ENCODE measurements at regions not wholly inside any gene's neighbourhood (a gene's known extent, or its start where the extent isn't known, plus 50 kb on each side); places are given as distances from the start of the nearest gene placed in this dataset.

DNA sequence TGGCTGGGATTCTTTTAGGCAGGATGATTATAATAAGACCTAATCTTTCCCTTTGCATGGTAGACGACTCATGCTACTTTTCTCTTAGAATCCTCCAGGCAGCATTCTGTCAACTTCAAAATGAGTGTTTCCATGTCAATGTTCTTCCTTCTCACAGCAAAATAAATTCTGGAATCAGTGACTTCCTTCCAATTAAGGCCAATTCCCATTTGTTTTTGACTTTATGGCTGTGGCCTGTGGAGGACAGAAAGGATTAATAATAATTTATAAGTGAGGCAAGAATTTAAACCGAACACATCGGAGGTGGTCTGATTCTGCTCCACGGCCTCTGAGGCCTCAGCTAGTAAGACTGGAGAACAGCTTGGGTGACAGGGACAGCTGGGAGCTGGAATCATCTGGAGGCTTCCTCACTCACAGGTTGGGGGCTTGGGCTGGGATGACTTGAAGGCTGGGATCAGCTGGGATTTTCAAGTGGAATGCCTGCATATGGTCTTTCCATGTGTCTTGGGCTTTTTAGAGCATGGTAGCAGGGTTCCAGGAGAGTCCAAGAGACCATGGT lies 241.8 kb upstream of the MCTP2 start:
- Histone ChIP-seq H3K9me3 (replicated peaks; ENCODE audit: control insufficient read depth, low read depth, low read length) (no peaks in the 10 kb centered on the region), H3K4me3 (ENCODE audit: low read length) (no peak overlapping the region), H3K36me3 (ENCODE audit: control insufficient read depth, insufficient read depth, low read length) (no peaks in the 10 kb centered on the region), H3K27me3 (ENCODE audit: control insufficient read depth, insufficient read depth, low read length) (no peaks in the 10 kb centered on the region), H3K4me1 (ENCODE audit: control insufficient read depth, insufficient read depth, low read length) (peaks cover 14% of the 10 kb centered on the region), H3K27ac (ENCODE audit: low read length) (peak overlapping the region; percentile 54)
- 62% methylated on average over 3 of the region's 4 CpGs for WGBS (ENCODE audit: insufficient coverage)
- peak; percentile 52 for DNase-seq

DNA sequence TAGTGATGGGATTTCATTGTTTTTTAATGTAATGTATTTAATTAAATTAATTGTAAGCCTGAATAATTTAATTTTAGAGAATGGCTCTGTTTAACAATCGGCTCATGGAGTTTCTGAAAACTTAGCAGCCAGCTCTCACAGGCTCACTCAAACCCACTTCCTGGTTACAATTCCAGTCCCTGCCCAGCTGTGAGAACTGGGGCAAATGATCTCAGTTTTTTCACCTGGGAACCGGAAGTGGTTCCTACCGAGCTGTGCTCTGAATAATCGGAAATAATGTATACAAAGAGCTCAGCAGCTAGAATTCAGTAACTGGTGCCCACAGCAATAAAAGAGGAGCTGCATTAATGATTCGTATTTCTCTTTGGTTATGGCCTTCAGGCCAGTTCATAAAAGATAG lies 244.3 kb upstream of the MCTP2 start:
- Histone ChIP-seq H3K9me3 (replicated peaks; ENCODE audit: control insufficient read depth, low read depth, low read length) (no peaks in the 10 kb centered on the region), H3K4me3 (ENCODE audit: low read length) (no peak overlapping the region), H3K4me1 (ENCODE audit: control insufficient read depth, insufficient read depth, low read length) (peaks cover 32% of the 10 kb centered on the region), H3K27ac (ENCODE audit: low read length) (no peak overlapping the region), H3K27me3 (ENCODE audit: control insufficient read depth, insufficient read depth, low read length) (no peaks in the 10 kb centered on the region), H3K36me3 (ENCODE audit: control insufficient read depth, insufficient read depth, low read length) (no peaks in the 10 kb centered on the region)
- DNase-seq: no peak
- WGBS (ENCODE audit: insufficient coverage): 77% methylated on average over 4 of the region's 5 CpGs

DNA sequence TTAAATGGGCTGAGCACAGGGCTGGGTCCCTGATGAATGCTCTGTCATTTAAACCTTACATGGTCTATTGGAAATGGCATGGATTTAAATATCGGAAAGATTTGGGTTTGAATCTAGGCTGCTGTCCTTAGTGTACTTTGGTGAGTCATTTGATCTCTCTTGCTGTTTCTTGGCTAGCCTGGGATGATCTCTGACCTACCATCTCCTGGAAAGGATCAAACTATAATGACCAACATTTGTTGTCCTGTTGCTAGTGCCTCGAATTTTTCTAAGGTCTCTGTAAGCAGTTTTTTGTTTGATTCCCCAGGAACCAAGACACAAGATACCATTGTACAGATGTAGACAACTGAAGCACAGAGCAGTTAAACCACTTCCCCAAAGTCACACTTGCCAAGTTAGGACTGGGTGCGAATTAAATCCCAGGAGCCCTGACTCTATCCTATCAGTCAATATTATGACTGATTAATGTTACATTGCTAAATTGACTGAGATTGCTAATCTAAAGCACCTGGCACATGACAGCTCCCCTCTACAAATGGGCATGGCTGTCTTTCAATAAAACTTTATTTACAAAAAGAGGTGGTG lies 244.9 kb upstream of the MCTP2 start:
- no peak for DNase-seq
- 38% methylated on average over 1 of the region's 3 CpGs for WGBS (ENCODE audit: insufficient coverage)
- Histone ChIP-seq H3K9me3 (replicated peaks; ENCODE audit: control insufficient read depth, low read depth, low read length) (no peaks in the 10 kb centered on the region), H3K4me3 (ENCODE audit: low read length) (no peak overlapping the region), H3K36me3 (ENCODE audit: control insufficient read depth, insufficient read depth, low read length) (no peaks in the 10 kb centered on the region), H3K27me3 (ENCODE audit: control insufficient read depth, insufficient read depth, low read length) (no peaks in the 10 kb centered on the region), H3K27ac (ENCODE audit: low read length) (no peak overlapping the region), H3K4me1 (ENCODE audit: control insufficient read depth, insufficient read depth, low read length) (peaks cover 37% of the 10 kb centered on the region)

DNA sequence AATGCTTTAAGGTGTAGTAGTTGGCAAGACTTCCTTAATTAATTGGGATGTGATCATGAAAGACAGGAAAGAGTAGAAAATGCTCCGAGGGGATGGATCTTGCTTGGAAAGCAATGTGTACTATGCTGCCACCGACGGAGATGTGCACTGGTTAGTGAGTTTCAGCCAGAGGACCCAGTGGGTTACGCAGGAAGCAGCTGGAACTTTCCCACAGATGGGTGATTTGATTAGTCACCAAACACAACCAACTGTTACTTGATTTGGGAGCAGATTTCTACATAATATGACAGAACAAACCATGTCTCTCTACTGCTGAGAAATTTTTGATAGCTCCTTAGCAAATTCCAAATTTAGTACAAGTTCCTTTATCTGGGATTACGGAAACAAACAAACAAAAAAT lies 245.4 kb upstream of the MCTP2 start:
- Histone ChIP-seq H3K4me1 (ENCODE audit: control insufficient read depth, insufficient read depth, low read length) (peaks cover 41% of the 10 kb centered on the region), H3K36me3 (ENCODE audit: control insufficient read depth, insufficient read depth, low read length) (no peaks in the 10 kb centered on the region), H3K27ac (ENCODE audit: low read length) (peak overlapping the region; percentile 22), H3K9me3 (replicated peaks; ENCODE audit: control insufficient read depth, low read depth, low read length) (no peaks in the 10 kb centered on the region), H3K27me3 (ENCODE audit: control insufficient read depth, insufficient read depth, low read length) (no peaks in the 10 kb centered on the region), H3K4me3 (ENCODE audit: low read length) (no peak overlapping the region)
- WGBS (ENCODE audit: insufficient coverage): no CpG with 5 or more reads among the region's 5 CpGs
- DNase-seq: peak; percentile 28

DNA sequence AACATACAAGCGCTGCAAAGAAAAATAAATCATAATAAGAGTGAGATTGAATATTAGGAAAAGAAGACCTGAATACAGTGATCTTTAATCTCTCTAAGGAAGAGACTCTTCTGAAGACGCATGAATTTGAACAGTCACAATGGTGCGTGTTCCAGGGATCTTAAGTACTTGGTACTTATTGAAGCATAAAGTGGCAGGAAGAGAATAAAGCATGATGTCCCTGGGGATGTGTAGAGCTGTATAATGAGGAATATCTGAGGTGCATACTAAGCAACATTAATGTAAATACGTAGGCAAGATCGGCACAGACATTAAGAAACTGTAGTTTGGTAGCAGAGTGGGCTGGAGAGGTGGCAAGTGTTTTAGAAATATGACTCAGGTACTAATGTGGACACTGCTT lies 246.2 kb upstream of the MCTP2 start:
- Histone ChIP-seq H3K9me3 (replicated peaks; ENCODE audit: control insufficient read depth, low read depth, low read length) (no peaks in the 10 kb centered on the region), H3K4me3 (ENCODE audit: low read length) (no peak overlapping the region), H3K27me3 (ENCODE audit: control insufficient read depth, insufficient read depth, low read length) (no peaks in the 10 kb centered on the region), H3K27ac (ENCODE audit: low read length) (peak overlapping the region; percentile 22), H3K36me3 (ENCODE audit: control insufficient read depth, insufficient read depth, low read length) (no peaks in the 10 kb centered on the region), H3K4me1 (ENCODE audit: control insufficient read depth, insufficient read depth, low read length) (peaks cover 47% of the 10 kb centered on the region)
- 83% methylated on average over 4 of the region's 5 CpGs for WGBS (ENCODE audit: insufficient coverage)
- DNase-seq: no peak

DNA sequence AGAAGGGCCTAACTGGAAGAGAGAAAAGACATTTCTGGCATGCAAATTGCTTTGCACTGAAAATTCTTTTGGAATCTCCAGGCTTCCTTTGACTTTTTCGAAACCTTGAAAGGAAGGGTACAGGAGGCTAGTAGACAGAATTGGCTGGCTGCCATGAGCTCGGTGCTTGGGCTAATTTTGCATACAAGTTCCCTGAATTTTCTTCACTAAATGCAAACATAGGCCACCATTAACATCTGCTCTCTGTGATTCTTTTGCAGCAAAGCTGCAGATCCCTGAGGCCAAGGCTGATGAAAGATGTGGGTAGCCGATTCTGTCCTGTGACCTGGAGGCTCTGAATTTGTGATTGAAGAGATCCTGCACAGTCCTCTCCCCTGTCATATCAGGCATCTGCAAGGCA lies 247.8 kb upstream of the MCTP2 start:
- Histone ChIP-seq H3K27me3 (ENCODE audit: control insufficient read depth, insufficient read depth, low read length) (no peaks in the 10 kb centered on the region), H3K4me3 (ENCODE audit: low read length) (no peak overlapping the region), H3K9me3 (replicated peaks; ENCODE audit: control insufficient read depth, low read depth, low read length) (no peaks in the 10 kb centered on the region), H3K36me3 (ENCODE audit: control insufficient read depth, insufficient read depth, low read length) (no peaks in the 10 kb centered on the region), H3K27ac (ENCODE audit: low read length) (peak overlapping the region; percentile 95), H3K4me1 (ENCODE audit: control insufficient read depth, insufficient read depth, low read length) (peaks cover 43% of the 10 kb centered on the region)
- peak; percentile 57 for DNase-seq
- WGBS (ENCODE audit: insufficient coverage): 20% methylated on average over 1 of the region's 3 CpGs

DNA sequence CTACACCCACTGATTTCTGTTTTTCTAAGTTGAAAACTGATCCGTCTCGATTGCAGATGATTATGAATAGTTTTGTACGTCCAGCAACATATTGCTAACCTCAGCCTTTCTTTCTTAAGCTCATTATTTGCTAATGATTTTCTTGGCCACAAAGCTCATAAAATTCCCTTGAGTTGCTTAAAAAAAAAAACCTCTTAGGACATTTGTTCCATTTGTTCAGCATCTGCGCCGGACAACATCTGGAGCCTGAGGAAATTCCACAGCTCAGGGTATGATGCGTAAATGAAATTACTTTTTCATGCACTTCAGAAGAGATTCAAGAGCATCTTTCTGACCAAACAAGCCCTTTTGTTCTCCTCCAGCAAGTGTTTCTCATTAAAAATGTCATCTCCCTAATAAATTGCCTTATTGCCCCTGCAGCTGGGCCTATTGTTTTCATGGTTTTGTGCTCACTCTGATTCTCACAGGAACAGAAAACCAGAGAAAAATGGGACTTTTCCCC lies 249.1 kb upstream of the MCTP2 start:
- Histone ChIP-seq H3K27ac (ENCODE audit: low read length) (peak overlapping the region; percentile 95), H3K4me3 (ENCODE audit: low read length) (no peak overlapping the region), H3K9me3 (replicated peaks; ENCODE audit: control insufficient read depth, low read depth, low read length) (no peaks in the 10 kb centered on the region), H3K27me3 (ENCODE audit: control insufficient read depth, insufficient read depth, low read length) (no peaks in the 10 kb centered on the region), H3K36me3 (ENCODE audit: control insufficient read depth, insufficient read depth, low read length) (no peaks in the 10 kb centered on the region), H3K4me1 (ENCODE audit: control insufficient read depth, insufficient read depth, low read length) (peaks cover 43% of the 10 kb centered on the region)
- WGBS (ENCODE audit: insufficient coverage): 10% methylated on average over 2 of the region's 6 CpGs
- DNase-seq: peak; percentile 99

DNA sequence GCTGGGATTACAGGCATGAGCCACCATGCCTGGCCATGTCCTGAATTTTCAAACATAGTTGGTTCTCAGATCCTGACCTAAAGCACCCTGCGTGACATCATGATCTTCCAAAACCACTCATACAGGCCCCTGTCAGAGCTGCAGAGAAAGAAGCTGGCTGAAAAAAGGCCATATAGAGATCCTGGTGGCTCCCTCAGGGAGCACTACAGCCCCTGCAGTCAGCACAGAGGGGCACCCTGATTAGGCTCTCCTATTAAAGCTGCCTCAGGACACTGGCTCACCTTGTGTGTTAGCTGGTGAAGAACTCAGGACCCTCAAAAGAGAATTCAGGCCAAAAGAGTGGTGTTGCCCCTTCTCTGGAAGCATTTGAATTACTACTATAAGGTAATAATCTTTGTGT lies 249.7 kb upstream of the MCTP2 start:
- Histone ChIP-seq H3K27me3 (ENCODE audit: control insufficient read depth, insufficient read depth, low read length) (no peaks in the 10 kb centered on the region), H3K27ac (ENCODE audit: low read length) (peak overlapping the region; percentile 95), H3K4me3 (ENCODE audit: low read length) (no peak overlapping the region), H3K36me3 (ENCODE audit: control insufficient read depth, insufficient read depth, low read length) (no peaks in the 10 kb centered on the region), H3K4me1 (ENCODE audit: control insufficient read depth, insufficient read depth, low read length) (peaks cover 43% of the 10 kb centered on the region), H3K9me3 (replicated peaks; ENCODE audit: control insufficient read depth, low read depth, low read length) (no peaks in the 10 kb centered on the region)
- peak; percentile 48 for DNase-seq
- WGBS (ENCODE audit: insufficient coverage): no CpG with 5 or more reads among the region's 1 CpG

DNA sequence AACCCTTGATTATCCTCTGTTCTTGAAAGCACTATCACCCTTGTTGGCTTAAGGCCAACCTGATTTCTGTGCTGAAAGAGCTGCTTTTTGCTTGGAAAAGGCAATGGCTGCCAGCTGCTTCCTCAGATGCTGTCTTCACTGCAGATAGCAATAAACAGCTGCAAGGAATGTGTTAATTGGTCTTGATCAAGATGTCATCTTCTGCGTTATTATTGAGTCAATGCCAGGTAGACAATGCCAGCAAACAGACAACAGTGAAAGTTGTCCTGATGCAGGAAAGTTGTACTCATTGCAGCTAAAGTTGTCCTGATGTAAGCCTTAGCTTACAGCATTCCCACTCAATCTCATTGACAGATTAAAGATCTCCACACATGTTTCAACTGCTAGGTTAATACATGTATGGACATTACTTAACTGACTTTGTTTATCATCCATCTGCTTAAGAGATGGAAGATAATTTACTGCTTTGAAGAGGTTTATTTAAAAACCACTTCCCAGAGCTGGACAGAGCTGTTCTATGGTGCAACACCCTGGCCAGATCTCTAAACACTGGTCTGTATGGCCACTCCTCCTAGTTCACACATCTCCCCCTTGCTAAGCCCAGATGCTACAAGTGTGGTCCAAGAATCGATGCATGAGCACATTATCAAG lies 251.0 kb upstream of the MCTP2 start:
- peak overlapping the region; percentile 14 for H3K27ac ChIP-seq (ENCODE audit: low read length)
- WGBS (ENCODE audit: insufficient coverage): 17% methylated on average over 1 of the region's 2 CpGs
- no peaks in the 10 kb centered on the region for H3K27me3 ChIP-seq (ENCODE audit: control insufficient read depth, insufficient read depth, low read length)
- H3K9me3 ChIP-seq (replicated peaks; ENCODE audit: control insufficient read depth, low read depth, low read length): no peaks in the 10 kb centered on the region
- H3K4me3 ChIP-seq (ENCODE audit: low read length): no peak overlapping the region
- H3K4me1 ChIP-seq (ENCODE audit: control insufficient read depth, insufficient read depth, low read length): peaks cover 36% of the 10 kb centered on the region
- peak; percentile 79 for DNase-seq
- H3K36me3 ChIP-seq (ENCODE audit: control insufficient read depth, insufficient read depth, low read length): no peaks in the 10 kb centered on the region

DNA sequence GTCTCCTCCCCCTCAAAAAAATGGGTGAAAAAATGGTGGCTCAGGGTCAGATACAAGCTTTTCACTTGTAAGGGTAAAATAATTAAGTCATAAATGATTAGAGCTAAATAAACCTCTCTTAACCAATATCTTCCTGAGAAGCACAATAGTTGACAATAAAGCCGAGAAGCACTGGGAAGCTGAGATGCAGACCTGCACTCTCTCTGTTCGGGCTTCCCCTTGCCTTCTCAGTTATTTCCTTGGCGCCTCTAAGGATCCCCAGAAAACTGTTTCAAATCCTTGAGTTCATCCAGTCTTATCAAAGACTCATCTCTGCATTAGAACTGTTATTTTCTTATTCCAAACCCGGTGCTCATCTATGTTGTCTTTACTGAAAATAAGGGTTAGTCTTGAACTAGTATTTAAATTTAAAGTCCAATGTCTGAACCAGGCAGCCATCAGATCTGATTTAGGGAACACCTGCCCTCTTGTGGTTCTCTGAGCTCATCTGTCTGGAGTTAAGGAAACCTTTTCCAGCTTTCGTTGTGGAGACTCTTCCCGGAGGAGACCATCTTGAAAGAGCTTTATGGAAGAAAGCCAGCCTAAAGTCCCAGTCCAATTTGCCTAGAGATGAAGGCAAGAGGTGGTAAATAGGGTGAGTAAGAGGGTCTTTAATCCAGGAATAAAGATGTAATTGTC lies 256.4 kb upstream of the MCTP2 start:
- 62% methylated on average over 4 of the region's 6 CpGs for WGBS (ENCODE audit: insufficient coverage)
- H3K4me1 ChIP-seq (ENCODE audit: control insufficient read depth, insufficient read depth, low read length): peaks cover 5% of the 10 kb centered on the region
- H3K27ac ChIP-seq (ENCODE audit: low read length): no peak overlapping the region
- H3K27me3 ChIP-seq (ENCODE audit: control insufficient read depth, insufficient read depth, low read length): no peaks in the 10 kb centered on the region
- H3K9me3 ChIP-seq (replicated peaks; ENCODE audit: control insufficient read depth, low read depth, low read length): no peaks in the 10 kb centered on the region
- DNase-seq: peak; percentile 85
- H3K4me3 ChIP-seq (ENCODE audit: low read length): no peak overlapping the region
- H3K36me3 ChIP-seq (ENCODE audit: control insufficient read depth, insufficient read depth, low read length): no peaks in the 10 kb centered on the region

All from muscle of leg (tissue), 3 donors.